ENCODE measurements at regions not wholly inside any gene's neighbourhood (a gene's known extent, or its start where the extent isn't known, plus 50 kb on each side); places are given as distances from the start of the nearest gene placed in this dataset.

DNA sequence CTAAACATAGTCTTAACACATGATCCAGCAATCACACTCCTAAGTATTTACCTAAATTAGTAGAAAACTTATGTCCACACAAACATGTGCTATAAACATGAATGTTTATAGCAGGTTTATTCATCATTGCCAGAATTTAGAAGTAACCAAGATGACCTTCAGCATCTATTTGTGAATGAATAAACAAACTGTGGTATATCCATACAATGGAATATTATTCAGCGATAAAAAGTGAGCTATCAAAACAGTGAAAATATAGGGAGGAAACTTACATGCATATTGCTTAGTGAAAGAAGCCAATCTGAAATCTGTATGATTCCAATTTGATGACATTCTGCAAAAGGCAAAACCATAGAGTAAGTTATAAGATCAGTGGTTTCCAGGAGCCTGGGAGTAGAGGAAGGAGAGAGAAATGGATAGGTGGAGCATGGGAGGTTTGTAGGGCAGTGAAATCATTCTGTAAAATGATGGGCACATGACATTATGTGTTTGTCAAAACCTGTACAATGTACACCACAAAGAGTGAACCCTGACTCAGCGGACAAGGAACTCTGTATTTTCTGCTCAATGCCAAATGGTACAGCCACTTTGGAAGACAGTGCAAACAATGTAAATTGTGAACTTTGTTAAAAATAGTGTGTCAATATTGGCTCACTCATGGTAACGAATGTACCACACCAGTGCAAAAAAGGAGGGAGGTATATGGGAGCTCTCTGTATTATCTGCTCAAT is 61.9 kb upstream of the IGFBP2 start:
- intact Hi-C loops (cut with micrococcal nuclease) = no loop called here
- H3K9me3 ChIP-seq (replicated peaks) = peaks cover 7% of the 10 kb centered on the region
- H3K27me3 ChIP-seq (ENCODE audit: low read depth) = no peaks in the 10 kb centered on the region
- no peak for DNase-seq
- TF ChIP-seq, protein P1, sequence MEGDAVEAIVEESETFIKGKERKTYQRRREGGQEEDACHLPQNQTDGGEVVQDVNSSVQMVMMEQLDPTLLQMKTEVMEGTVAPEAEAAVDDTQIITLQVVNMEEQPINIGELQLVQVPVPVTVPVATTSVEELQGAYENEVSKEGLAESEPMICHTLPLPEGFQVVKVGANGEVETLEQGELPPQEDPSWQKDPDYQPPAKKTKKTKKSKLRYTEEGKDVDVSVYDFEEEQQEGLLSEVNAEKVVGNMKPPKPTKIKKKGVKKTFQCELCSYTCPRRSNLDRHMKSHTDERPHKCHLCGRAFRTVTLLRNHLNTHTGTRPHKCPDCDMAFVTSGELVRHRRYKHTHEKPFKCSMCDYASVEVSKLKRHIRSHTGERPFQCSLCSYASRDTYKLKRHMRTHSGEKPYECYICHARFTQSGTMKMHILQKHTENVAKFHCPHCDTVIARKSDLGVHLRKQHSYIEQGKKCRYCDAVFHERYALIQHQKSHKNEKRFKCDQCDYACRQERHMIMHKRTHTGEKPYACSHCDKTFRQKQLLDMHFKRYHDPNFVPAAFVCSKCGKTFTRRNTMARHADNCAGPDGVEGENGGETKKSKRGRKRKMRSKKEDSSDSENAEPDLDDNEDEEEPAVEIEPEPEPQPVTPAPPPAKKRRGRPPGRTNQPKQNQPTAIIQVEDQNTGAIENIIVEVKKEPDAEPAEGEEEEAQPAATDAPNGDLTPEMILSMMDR (IDR thresholded peaks at IDR 0.05; ENCODE audit: borderline replicate concordance) = no peak
- no peak overlapping the region for H3K4me3 ChIP-seq
- H3K36me3 ChIP-seq = no peaks in the 10 kb centered on the region
- H3K4me1 ChIP-seq = peaks cover 45% of the 10 kb centered on the region
- H3K27ac ChIP-seq (replicated peaks) = no peak overlapping the region

DNA sequence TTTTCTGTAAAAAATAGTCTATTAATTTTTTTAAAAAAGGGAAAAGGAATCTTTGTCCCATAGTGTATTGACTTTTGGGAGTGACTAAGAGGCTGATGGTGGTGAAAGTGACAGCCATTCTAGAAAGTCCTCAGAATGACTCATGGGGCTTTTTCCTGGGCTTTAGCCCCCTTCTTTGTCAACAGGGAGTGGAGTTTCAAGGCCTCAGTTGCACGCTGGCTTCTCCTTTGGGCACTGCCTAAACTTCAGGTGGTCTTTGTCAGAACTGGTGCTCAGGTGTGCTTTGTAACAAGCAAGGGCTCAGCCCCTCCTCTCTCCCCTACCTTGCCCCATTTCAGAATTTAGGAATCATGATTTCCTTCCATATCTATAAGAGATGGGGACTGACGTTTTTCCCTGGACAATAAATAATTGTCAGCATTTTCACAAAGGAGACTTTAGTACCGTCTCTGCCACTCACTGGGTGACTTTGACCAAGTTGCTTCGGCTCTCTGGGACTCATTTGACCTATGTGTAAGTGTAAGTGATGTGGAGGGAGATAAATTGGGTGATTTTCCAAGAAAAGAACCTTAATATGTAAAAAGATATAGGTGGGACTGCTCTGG is 61.2 kb upstream of the IGFBP2 start:
- H3K27me3 ChIP-seq (ENCODE audit: low read depth) = no peaks in the 10 kb centered on the region
- no peaks in the 10 kb centered on the region for H3K36me3 ChIP-seq
- no peak for DNase-seq
- TF ChIP-seq, protein P1 (IDR thresholded peaks at IDR 0.05; ENCODE audit: borderline replicate concordance) = no peak
- H3K9me3 ChIP-seq (replicated peaks) = peaks cover 7% of the 10 kb centered on the region
- H3K4me1 ChIP-seq = peaks cover 45% of the 10 kb centered on the region
- H3K27ac ChIP-seq (replicated peaks) = peak overlapping the region; percentile 90
- intact Hi-C loops (cut with micrococcal nuclease) = no loop called here
- H3K4me3 ChIP-seq = no peak overlapping the region

DNA sequence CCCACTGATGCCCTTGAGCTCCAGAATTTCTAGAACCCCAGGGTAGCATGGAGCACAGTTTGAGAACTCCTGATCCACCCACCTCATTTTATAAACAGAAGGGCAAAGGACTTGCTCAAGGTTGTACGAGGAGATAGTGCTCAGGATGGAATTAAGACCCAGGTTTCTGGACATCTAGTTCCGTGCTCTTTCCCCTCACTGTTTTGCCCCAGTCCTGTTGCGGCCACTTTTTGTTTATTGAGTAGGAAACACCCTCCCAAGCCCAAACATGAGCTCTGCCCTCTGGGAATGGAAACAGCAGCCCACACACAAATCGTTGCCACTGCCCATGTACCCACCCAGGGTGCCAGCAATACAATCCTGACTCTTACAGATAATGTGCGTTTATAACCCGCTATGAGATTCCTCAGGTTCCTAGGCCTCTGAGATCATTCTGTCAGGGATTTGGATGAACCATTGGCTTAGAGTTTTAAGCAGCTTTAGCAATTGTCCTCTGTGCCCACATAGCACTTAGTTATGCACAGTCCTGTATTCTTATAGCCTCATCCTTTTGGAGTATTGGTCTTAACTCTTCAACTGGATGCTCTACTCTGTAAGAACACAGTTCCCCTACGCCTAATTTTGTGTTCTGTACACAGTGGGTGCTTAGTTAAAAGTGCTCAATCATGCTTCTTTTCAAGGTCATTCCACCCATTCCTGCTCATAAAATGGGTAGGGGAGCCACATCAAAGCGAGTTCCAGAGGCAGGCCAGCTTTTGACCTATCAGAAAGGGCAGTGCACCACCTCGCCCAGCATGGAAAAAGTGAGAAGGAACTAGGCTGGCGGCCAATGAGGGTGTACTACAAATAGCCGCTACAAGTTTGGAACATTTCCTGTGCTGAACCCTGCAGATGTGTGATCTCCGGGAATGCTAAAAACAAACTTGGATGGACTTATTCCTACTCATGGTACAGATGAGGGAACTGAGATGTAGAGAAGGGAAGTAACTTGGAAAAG is 60.3 kb upstream of the IGFBP2 start:
- H3K4me1 ChIP-seq = peaks cover 45% of the 10 kb centered on the region
- intact Hi-C loops (cut with micrococcal nuclease) = no loop called here
- no peak overlapping the region for H3K4me3 ChIP-seq
- H3K9me3 ChIP-seq (replicated peaks) = peaks cover 7% of the 10 kb centered on the region
- peak overlapping the region; percentile 90 for H3K27ac ChIP-seq (replicated peaks)
- peak; percentile 88 for DNase-seq
- H3K27me3 ChIP-seq (ENCODE audit: low read depth) = no peaks in the 10 kb centered on the region
- TF ChIP-seq, protein P1 (IDR thresholded peaks at IDR 0.05; ENCODE audit: borderline replicate concordance) = no peak
- no peaks in the 10 kb centered on the region for H3K36me3 ChIP-seq

DNA sequence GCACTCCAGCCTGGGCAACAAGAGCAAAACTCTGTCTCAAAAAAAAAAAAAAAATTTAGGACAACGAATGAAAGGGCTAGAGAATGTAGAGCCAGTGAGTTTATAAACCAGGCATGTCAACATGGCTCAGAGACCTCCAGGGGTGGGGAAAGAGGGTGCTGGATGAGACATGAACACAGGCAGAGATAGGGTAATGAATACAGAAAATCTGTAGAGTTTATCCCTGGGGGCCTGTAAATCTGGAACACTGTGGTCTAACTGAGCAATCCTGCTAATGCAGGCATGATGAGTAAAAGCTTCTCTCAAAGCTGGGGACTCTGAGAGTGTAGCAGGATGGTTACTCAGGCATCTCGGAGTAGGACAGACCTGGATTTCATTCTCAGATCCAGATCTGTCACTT is 59.2 kb upstream of the IGFBP2 start:
- peaks cover 37% of the 10 kb centered on the region for H3K4me1 ChIP-seq
- intact Hi-C loops (cut with micrococcal nuclease) = no loop called here
- DNase-seq = no peak
- H3K36me3 ChIP-seq = no peaks in the 10 kb centered on the region
- no peak overlapping the region for H3K4me3 ChIP-seq
- peak overlapping the region; percentile 90 for H3K27ac ChIP-seq (replicated peaks)
- no peaks in the 10 kb centered on the region for H3K27me3 ChIP-seq (ENCODE audit: low read depth)
- peaks cover 7% of the 10 kb centered on the region for H3K9me3 ChIP-seq (replicated peaks)
- TF ChIP-seq, protein P1 (IDR thresholded peaks at IDR 0.05; ENCODE audit: borderline replicate concordance) = no peak

DNA sequence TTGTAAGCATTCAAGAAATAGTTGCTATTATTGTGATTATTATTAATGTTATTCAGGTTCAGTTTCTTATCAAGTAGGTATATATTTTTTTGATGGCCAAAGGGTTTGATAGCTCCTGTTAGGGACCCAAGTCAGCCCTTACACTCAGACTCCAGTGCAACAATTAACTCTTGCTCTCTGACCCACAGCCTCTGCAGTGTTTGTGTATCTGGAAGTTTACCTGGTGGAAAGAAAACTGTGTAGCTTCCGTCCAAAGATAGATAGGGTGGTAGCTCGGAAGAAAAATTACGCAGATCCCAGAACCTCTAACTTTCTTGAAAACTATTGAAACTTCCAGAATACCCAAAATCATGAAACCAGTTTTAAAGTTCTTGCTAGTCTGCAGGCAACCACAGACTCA is 58.6 kb upstream of the IGFBP2 start:
- Histone ChIP-seq H3K4me3 (no peak overlapping the region), H3K4me1 (peaks cover 36% of the 10 kb centered on the region), H3K9me3 (replicated peaks) (peaks cover 7% of the 10 kb centered on the region), H3K27ac (replicated peaks) (peak overlapping the region; percentile 90), H3K27me3 (ENCODE audit: low read depth) (no peaks in the 10 kb centered on the region), H3K36me3 (no peaks in the 10 kb centered on the region)
- intact Hi-C loops (cut with micrococcal nuclease) = no loop called here
- DNase-seq = no peak
- TF ChIP-seq, protein P1 (IDR thresholded peaks at IDR 0.05; ENCODE audit: borderline replicate concordance) = no peak
